ENCODE measurements at regions not wholly inside any gene's neighbourhood (a gene's known extent, or its start where the extent isn't known, plus 50 kb on each side); places are given as distances from the start of the nearest gene placed in this dataset.

DNA sequence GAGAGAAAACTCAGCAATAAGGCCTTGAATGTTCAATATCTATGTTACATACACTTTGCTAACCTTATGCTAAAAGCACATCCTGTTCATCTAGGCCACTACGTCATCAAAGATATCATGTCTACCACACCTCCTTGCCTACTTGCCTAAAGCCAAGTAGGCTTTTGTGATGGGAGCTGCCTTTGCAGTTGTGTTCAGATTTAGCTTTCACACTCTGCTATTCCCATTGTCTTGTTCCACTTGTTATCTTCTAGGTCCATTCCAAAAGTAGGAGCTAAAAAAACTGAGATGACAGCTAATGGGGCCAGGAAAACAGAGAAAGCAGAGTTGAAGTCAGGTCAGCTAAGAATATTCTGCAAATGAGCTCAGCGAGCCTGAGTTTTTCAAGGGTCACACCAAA lies 153.6 kb upstream of the EDNRA start:
- Histone ChIP-seq H3K9me3 (no peaks in the 10 kb centered on the region), H3K27ac (no peak overlapping the region), H3K4me3 (no peak overlapping the region), H3K4me1 (peaks cover 0 to 9% (median 0%) of the 10 kb centered on the region in 4 donors), H3K36me3 (no peaks in the 10 kb centered on the region), H3K27me3 (no peaks in the 10 kb centered on the region)
- WGBS, 2 donors: 55 to 64% methylated on average over 2 of the region's 2 CpGs
- TF ChIP-seq EP300 (IDR thresholded peaks at IDR 0.05): no peak
- TF ChIP-seq, protein P1, sequence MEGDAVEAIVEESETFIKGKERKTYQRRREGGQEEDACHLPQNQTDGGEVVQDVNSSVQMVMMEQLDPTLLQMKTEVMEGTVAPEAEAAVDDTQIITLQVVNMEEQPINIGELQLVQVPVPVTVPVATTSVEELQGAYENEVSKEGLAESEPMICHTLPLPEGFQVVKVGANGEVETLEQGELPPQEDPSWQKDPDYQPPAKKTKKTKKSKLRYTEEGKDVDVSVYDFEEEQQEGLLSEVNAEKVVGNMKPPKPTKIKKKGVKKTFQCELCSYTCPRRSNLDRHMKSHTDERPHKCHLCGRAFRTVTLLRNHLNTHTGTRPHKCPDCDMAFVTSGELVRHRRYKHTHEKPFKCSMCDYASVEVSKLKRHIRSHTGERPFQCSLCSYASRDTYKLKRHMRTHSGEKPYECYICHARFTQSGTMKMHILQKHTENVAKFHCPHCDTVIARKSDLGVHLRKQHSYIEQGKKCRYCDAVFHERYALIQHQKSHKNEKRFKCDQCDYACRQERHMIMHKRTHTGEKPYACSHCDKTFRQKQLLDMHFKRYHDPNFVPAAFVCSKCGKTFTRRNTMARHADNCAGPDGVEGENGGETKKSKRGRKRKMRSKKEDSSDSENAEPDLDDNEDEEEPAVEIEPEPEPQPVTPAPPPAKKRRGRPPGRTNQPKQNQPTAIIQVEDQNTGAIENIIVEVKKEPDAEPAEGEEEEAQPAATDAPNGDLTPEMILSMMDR (IDR thresholded peaks at IDR 0.05): no peak
- no peak for TF ChIP-seq POLR2A (IDR thresholded peaks at IDR 0.05)
- no peak for DNase-seq (ENCODE audit: low spot score in 2 of 2)

DNA sequence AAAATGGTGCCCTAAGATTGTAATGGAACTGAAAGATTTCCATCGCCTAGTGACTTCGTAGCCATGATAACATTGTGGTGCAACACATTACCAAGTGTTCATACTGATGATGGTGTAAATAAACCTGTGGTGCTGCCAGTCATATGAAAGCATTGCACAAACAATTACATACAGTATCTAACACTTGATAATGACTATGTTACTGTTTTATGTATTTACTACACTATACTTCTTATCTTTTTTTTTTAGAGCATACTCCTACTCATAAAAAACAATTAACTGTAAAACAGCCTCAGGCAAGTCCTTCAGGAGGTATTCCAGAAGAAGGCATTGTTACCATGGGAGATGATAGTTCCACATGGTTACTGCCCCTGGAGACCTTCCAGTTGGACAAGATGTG lies 152.7 kb upstream of the EDNRA start:
- TF ChIP-seq, protein P1 (IDR thresholded peaks at IDR 0.05): no peak
- TF ChIP-seq EP300 (IDR thresholded peaks at IDR 0.05): no peak
- no peak for TF ChIP-seq POLR2A (IDR thresholded peaks at IDR 0.05)
- 92 to 96% methylated on average over 2 of the region's 2 CpGs for WGBS, 2 donors
- no peak for DNase-seq (ENCODE audit: low spot score in 2 of 2)

DNA sequence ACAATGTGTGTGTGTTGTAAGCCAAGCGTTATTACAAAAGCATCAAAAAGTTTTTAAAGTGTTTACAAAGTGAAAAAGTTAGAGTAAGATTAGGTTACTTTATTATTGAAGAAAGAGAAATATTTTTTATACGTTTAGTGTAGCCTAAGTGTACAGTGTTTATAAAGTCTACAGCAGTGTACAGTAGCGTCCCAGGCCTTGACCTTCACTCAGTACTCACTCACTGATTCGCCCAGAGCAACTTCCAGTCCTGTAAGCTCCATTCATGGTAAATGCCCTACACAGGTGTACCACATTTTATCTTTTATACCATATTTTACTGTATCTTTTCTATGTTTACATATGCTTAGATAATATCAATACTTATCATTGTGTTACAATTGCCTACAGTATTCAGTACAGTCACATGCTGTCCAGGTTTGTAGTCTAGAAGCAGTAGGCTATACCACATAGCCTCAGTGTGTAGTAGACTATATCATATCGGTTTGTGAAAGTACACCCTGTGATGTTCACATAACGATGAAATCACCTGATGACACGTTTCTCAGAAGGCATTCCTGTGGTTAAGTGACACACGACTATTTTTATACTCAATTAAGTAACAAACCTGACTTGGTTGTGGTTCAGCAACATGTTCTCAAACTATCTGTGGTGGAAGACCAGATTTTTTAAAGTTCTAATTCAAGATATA lies 152.0 kb upstream of the EDNRA start:
- Histone ChIP-seq H3K4me1 (peaks cover 0 to 10% (median 0%) of the 10 kb centered on the region in 4 donors), H3K4me3 (no peak overlapping the region), H3K9me3 (no peaks in the 10 kb centered on the region), H3K36me3 (no peaks in the 10 kb centered on the region), H3K27ac (no peak overlapping the region), H3K27me3 (no peaks in the 10 kb centered on the region)
- DNase-seq (ENCODE audit: low spot score in 2 of 2): no peak
- WGBS, 2 donors: 91 to 92% methylated on average over 8 of the region's 8 CpGs
- no peak for TF ChIP-seq EP300 (IDR thresholded peaks at IDR 0.05)
- TF ChIP-seq POLR2A (IDR thresholded peaks at IDR 0.05): no peak
- TF ChIP-seq, protein P1 (IDR thresholded peaks at IDR 0.05): no peak

More for the DNA sequence above, 152.7 kb upstream of the EDNRA start:
- no peaks in the 10 kb centered on the region for H3K36me3 ChIP-seq
- peaks cover 0 to 10% (median 0%) of the 10 kb centered on the region in 4 donors for H3K4me1 ChIP-seq
- H3K27me3 ChIP-seq: no peaks in the 10 kb centered on the region
- no peak overlapping the region for H3K4me3 ChIP-seq
- H3K27ac ChIP-seq: no peak overlapping the region
- H3K9me3 ChIP-seq: no peaks in the 10 kb centered on the region

DNA sequence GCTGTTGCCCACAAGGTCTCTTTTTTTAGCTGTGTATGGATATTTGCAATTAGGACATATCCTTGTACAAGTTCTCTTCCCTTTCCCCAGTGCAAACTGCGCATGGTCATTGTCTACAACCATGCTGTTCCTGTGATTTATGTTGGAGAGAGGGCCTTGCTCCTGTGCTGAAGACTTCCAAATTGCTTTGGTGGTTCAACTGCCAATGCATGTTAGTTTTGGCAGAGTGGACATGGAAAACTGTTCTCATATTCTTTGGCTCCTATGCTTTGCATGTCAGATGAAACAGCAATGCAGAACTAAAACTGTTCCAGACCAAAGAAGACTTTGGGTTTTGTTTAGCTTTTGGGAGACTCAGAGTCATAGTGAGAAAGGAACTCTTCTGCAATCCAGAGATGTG lies 148.8 kb upstream of the EDNRA start:
- H3K27ac ChIP-seq: no peak overlapping the region
- no peak for DNase-seq (ENCODE audit: low spot score in 2 of 2)
- WGBS, 2 donors: 52 to 78% methylated on average over 1 of the region's 1 CpG

DNA sequence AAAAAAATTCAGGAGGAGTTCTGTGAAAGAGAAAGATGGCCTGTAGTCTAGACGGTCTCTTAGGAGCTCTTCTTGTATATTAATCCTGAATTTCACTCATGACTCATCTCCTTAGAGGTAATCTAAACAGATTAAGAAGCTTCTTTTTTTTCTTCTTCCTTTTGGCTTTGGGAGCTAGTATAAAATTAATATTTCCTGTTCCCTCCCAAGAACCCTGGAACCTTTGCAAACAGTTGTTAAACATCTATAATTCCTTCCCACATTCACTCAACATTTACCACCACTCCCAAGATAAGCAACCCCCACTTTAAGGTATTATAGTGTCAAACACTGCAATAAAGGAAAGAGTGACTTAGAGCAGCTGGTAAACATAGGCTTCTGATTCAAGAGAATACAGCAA lies 146.4 kb upstream of the EDNRA start:
- Histone ChIP-seq H3K4me3 (no peak overlapping the region), H3K4me1 (peaks cover 0 to 3% (median 0%) of the 10 kb centered on the region in 4 donors), H3K27ac (no peak overlapping the region), H3K36me3 (no peaks in the 10 kb centered on the region), H3K9me3 (no peaks in the 10 kb centered on the region), H3K27me3 (no peaks in the 10 kb centered on the region)
- TF ChIP-seq EP300 (IDR thresholded peaks at IDR 0.05): no peak
- TF ChIP-seq, protein P1 (IDR thresholded peaks at IDR 0.05): no peak
- TF ChIP-seq POLR2A (IDR thresholded peaks at IDR 0.05): no peak
- no peak for DNase-seq (ENCODE audit: low spot score in 2 of 2)
- 48% methylated on average over 1 of the region's 1 CpG for WGBS, 2 donors

More for the DNA sequence above, 148.8 kb upstream of the EDNRA start:
- TF ChIP-seq, protein P1 (IDR thresholded peaks at IDR 0.05): no peak
- TF ChIP-seq POLR2A (IDR thresholded peaks at IDR 0.05) (no peak), EP300 (IDR thresholded peaks at IDR 0.05) (no peak)
- Histone ChIP-seq H3K9me3 (no peaks in the 10 kb centered on the region), H3K27me3 (no peaks in the 10 kb centered on the region), H3K36me3 (no peaks in the 10 kb centered on the region), H3K4me1 (peaks cover 0 to 4% (median 0%) of the 10 kb centered on the region in 4 donors), H3K4me3 (no peak overlapping the region)

Data from tibial nerve (tissue), 4 donors.